Upper lobe of left lung (tissue), 6 donors: ENCODE measurements at regions not wholly inside any gene's neighbourhood (a gene's known extent, or its start where the extent isn't known, plus 50 kb on each side); places are given as distances from the start of the nearest gene placed in this dataset.

Experiments
- ATAC-seq, 2 donors: fragments of 200-7000 bp; cut with Tn5 transposase; one replicate each; pipeline ENCODE4 v1.9.1; 2022; ENCODE audit warnings: mild to moderate bottlenecking in 2 of 2, moderate library complexity in 2 of 2; ENCODE audit not compliant: low FRiP score in 2 of 2
- DNase-seq, 2 donors: peaks; one replicate each; pipeline ENCODE4 v3.0.0-alpha.2; 2019 to 2020
- H3K27ac ChIP-seq, 4 donors: fragments of 200-600 bp; sonication (generic); one replicate each; pipeline ENCODE4 v1.5.1; 2016 to 2019
- H3K27me3 ChIP-seq, 4 donors: fragments of 200-600 bp; sonication (generic); one replicate each; pipeline ENCODE4 v1.5.1; 2017 to 2019
- H3K36me3 ChIP-seq, 4 donors: fragments of 200-600 bp; sonication (generic); one replicate each; pipeline ENCODE4 v1.5.1; 2016 to 2019
- H3K4me1 ChIP-seq, 4 donors: fragments of 200-600 bp; sonication (generic); one replicate each; pipeline ENCODE4 v1.5.1; 2018 to 2019
- H3K4me3 ChIP-seq, 4 donors: fragments of 200-600 bp; sonication (generic); one replicate each; pipeline ENCODE4 v1.5.1; 2017 to 2019; ENCODE audit warnings: mild to moderate bottlenecking in 2 of 4, moderate library complexity in 1 of 4
- H3K9me3 ChIP-seq, 4 donors: fragments of 200-600 bp; sonication (generic); one replicate each; pipeline ENCODE4 v1.5.1; 2018 to 2019
- EP300 ChIP-seq, 4 donors: sonication (generic); formaldehyde crosslinking; IDR thresholded peaks; one replicate each; pipeline ENCODE4 v1.5.1; 2017; ENCODE audit warnings: antibody characterized with exemption in 4 of 4, control low read depth in 2 of 4
- POLR2A ChIP-seq, 4 donors: fragments of 450-650 bp; IDR thresholded peaks; one replicate each; pipeline ENCODE4 v1.5.1; 2016 to 2017; ENCODE audit warnings: antibody characterized with exemption in 4 of 4, mild to moderate bottlenecking in 2 of 4
- POLR2AphosphoS5 ChIP-seq, 2 donors: sonication (generic); formaldehyde crosslinking; IDR thresholded peaks; one replicate each; pipeline ENCODE4 v1.5.1; 2017; ENCODE audit warnings: antibody characterized with exemption in 2 of 2
- WGBS, 2 donors: methylation state at CpG; one replicate each; pipeline ENCODE4 v1.1.5; 2017 to 2018; 5-methylcytosine and 5-hydroxymethylcytosine counted together
- TF ChIP-seq, protein P1 (sequence below), 6 experiments: fragments of 450-650 bp in 4 of 6; fragments of 200-600 bp in 2 of 6; sonication (generic) in 2 of 6; IDR thresholded peaks; one replicate each; pipeline ENCODE4 v1.5.1; 2016 to 2019; ENCODE audit warnings: antibody characterized with exemption in 6 of 6
- donor health status: DM: no; HTN: no; CAD: no; lungs with moderate emphysema.
- donor health status: DM: no; HTN: yes; CAD: no; lungs with severe emphysema.

DNA sequence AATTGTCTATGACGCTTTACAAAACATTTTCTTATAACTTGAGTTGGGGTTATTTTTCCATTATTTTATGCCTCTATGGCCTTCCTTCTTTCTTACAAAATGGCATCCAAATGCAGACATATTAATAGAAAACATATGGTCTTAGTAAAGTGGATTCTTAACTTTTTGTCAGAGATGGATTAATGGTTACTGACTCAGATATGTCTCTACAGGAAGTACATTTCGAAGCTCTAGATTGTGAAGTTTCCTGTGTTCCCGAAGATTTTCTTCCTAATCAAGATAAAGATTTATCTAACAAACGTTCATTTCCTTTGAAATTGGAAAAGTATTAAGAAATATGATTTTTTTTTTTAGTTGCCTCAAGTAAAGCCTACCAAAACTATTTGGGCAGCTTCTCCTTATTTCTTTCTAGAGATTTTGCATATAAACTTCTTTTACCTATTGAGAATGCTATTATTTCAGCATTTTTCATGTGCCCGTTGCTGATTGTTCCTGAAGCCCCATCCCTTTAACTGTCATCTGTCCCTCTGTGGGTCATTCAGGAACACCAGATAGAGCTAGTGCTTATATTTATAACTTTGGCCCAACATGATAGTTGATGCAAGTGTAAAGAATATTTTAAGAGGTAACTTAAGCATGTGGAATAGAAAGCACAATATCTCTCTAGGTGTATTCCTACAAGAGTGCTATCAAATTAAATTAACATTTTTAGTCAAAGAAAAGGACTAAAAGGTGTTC is 498.0 kb downstream of the CCDC85A start:
- Histone ChIP-seq H3K27me3 (no peaks in the 10 kb centered on the region), H3K9me3 (no peaks in the 10 kb centered on the region), H3K4me3 (no peak overlapping the region), H3K4me1 (no peaks in the 10 kb centered on the region), H3K27ac (no peak overlapping the region), H3K36me3 (no peaks in the 10 kb centered on the region)
- ATAC-seq (no peak), DNase-seq (no peak)
- 36 to 44% methylated on average over 5 of the region's 5 CpGs for WGBS, 2 donors
- no peak for TF ChIP-seq POLR2A (IDR thresholded peaks at IDR 0.05)
- TF ChIP-seq EP300 (IDR thresholded peaks at IDR 0.05): no peak
- TF ChIP-seq, protein P1, sequence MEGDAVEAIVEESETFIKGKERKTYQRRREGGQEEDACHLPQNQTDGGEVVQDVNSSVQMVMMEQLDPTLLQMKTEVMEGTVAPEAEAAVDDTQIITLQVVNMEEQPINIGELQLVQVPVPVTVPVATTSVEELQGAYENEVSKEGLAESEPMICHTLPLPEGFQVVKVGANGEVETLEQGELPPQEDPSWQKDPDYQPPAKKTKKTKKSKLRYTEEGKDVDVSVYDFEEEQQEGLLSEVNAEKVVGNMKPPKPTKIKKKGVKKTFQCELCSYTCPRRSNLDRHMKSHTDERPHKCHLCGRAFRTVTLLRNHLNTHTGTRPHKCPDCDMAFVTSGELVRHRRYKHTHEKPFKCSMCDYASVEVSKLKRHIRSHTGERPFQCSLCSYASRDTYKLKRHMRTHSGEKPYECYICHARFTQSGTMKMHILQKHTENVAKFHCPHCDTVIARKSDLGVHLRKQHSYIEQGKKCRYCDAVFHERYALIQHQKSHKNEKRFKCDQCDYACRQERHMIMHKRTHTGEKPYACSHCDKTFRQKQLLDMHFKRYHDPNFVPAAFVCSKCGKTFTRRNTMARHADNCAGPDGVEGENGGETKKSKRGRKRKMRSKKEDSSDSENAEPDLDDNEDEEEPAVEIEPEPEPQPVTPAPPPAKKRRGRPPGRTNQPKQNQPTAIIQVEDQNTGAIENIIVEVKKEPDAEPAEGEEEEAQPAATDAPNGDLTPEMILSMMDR (IDR thresholded peaks at IDR 0.05): no peak
- TF ChIP-seq POLR2AphosphoS5 (IDR thresholded peaks at IDR 0.05): no peak

DNA sequence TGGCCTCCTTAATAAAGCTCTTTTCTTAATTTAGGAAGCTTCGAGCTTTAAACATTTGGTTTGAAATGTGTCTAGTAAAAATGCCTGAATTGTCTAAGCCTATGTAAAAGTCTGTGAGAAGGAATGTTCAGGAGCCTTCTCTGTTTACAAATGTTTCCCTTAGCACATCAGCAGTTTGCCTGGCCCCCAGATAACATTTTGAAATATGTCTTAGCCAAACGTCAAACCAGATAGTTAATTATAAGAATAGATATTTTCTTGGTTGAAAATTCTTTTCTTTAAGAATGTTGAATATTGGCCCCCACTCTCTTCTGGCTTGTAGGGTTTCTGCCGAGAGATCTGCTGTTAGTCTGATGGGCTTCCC is 498.6 kb downstream of the CCDC85A start:
- ATAC-seq: no peak
- no peak overlapping the region for H3K4me3 ChIP-seq
- H3K4me1 ChIP-seq: no peaks in the 10 kb centered on the region
- H3K36me3 ChIP-seq: no peaks in the 10 kb centered on the region
- H3K27ac ChIP-seq: no peak overlapping the region
- no peaks in the 10 kb centered on the region for H3K9me3 ChIP-seq
- whole genome bisulfite sequencing, 2 donors: 56% methylated on average over 3 of the region's 3 CpGs
- DNase-seq: no peak
- H3K27me3 ChIP-seq: no peaks in the 10 kb centered on the region
- no peak for TF ChIP-seq POLR2A (IDR thresholded peaks at IDR 0.05)
- no peak for TF ChIP-seq EP300 (IDR thresholded peaks at IDR 0.05)
- TF ChIP-seq POLR2AphosphoS5 (IDR thresholded peaks at IDR 0.05): no peak
- TF ChIP-seq, protein P1 (IDR thresholded peaks at IDR 0.05): no peak

DNA sequence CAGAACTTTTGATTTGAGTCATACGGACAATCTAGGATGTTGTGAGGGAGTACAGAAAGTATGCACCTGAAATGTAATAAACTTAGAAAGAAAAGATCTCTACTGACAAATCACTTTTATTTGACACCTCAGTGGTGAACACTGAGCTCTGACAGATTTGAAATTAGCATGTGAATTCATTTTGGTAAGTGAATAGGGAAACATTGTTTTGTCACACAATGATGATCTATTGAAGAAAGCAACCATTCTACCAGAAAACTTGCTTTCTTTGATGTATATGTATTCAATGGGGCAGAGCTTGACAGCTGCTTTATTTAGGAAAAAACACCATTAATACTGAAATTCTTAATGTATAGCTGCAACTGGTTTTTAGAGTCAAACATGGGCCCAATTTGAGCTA is 500.5 kb downstream of the CCDC85A start:
- no peak for DNase-seq
- H3K27ac ChIP-seq: no peak overlapping the region

DNA sequence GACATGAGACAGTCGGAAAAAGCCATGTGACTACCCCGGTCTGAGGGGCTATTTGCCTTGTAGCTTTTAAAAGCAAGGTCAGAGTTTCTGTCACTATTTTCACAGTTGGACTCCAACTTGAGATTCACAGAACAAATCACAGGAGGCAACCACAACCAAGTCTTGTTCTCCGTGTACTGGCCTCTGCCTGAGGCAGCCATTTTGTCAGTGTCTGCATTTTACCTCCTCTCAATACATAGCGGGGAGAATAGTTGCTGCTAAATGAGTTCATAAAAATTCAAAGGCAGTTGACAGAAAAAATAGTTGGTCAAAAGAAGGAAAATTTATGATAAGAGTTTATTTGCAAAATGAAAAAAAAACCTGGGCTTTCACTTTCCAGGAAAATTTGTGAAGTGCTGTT is 501.4 kb downstream of the CCDC85A start:
- WGBS, 2 donors: 95 to 96% methylated on average over 4 of the region's 4 CpGs
- Histone ChIP-seq H3K27me3 (no peaks in the 10 kb centered on the region), H3K4me3 (no peak overlapping the region), H3K4me1 (no peaks in the 10 kb centered on the region), H3K9me3 (no peaks in the 10 kb centered on the region), H3K27ac (no peak overlapping the region), H3K36me3 (no peaks in the 10 kb centered on the region)
- no peak for DNase-seq
- ATAC-seq: no peak
- TF ChIP-seq, protein P1 (IDR thresholded peaks at IDR 0.05): no peak
- TF ChIP-seq POLR2AphosphoS5 (IDR thresholded peaks at IDR 0.05) (no peak), POLR2A (IDR thresholded peaks at IDR 0.05) (no peak), EP300 (IDR thresholded peaks at IDR 0.05) (no peak)

More for the DNA sequence above, 500.5 kb downstream of the CCDC85A start:
- no peaks in the 10 kb centered on the region for H3K9me3 ChIP-seq
- H3K27me3 ChIP-seq: no peaks in the 10 kb centered on the region
- H3K4me1 ChIP-seq: no peaks in the 10 kb centered on the region
- no peak for ATAC-seq
- TF ChIP-seq POLR2AphosphoS5 (IDR thresholded peaks at IDR 0.05) (no peak), POLR2A (IDR thresholded peaks at IDR 0.05) (no peak), EP300 (IDR thresholded peaks at IDR 0.05) (no peak)
- TF ChIP-seq, protein P1 (IDR thresholded peaks at IDR 0.05): no peak
- no peaks in the 10 kb centered on the region for H3K36me3 ChIP-seq
- WGBS, 2 donors: 91 to 94% methylated on average over 1 of the region's 1 CpG
- no peak overlapping the region for H3K4me3 ChIP-seq

DNA sequence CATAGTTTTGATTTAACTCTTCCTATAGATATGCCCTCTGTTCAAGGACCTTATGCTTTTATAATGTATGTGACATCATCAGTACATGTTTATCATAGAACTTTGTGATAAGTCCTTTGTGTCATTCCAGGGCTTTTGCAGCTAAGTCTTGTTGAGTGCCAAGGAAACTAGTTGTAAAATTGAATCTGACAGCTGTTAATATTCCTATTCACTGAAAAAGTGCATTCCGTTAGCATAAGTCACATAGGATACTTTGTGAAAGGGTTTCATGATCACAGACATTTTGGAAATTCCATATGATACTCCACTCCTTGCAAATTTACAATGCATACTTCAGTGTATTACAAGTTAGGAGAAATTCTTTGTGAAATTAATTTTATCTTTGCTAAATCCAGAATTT is 503.4 kb downstream of the CCDC85A start:
- no peaks in the 10 kb centered on the region for H3K9me3 ChIP-seq
- WGBS, 2 donors: 89 to 92% methylated on average over 1 of the region's 1 CpG
- no peaks in the 10 kb centered on the region for H3K4me1 ChIP-seq
- H3K4me3 ChIP-seq: no peak overlapping the region
- no peaks in the 10 kb centered on the region for H3K36me3 ChIP-seq
- ATAC-seq (no peak), DNase-seq (no peak)
- TF ChIP-seq EP300 (IDR thresholded peaks at IDR 0.05) (no peak), POLR2AphosphoS5 (IDR thresholded peaks at IDR 0.05) (no peak), POLR2A (IDR thresholded peaks at IDR 0.05) (no peak)
- TF ChIP-seq, protein P1 (IDR thresholded peaks at IDR 0.05): no peak
- H3K27ac ChIP-seq: no peak overlapping the region
- no peaks in the 10 kb centered on the region for H3K27me3 ChIP-seq
